Kidney epithelial cell (primary cell): ENCODE measurements at regions not wholly inside any gene's neighbourhood (a gene's known extent, or its start where the extent isn't known, plus 50 kb on each side); places are given as distances from the start of the nearest gene placed in this dataset.

Experiments used
- DNase-seq: peaks from one replicate; pipeline ENCODE4 v3.0.0-alpha.2; 2010; ENCODE audit warnings: low read depth
- H3K27me3 ChIP-seq: 2 replicates; pipeline ENCODE4 v1.6.0; 2011; ENCODE audit warnings: low read length; ENCODE audit not compliant: control insufficient read depth, insufficient read depth
- H3K36me3 ChIP-seq: 2 replicates; pipeline ENCODE4 v1.5.1; 2011; ENCODE audit warnings: low read length; ENCODE audit not compliant: control insufficient read depth, insufficient read depth
- H3K4me3 ChIP-seq: 2 replicates; pipeline ENCODE4 v1.5.1; 2011; ENCODE audit warnings: low read depth, mild to moderate bottlenecking, control low read depth, low read length
- CTCF ChIP-seq: IDR thresholded peaks from 2 replicates; pipeline ENCODE4 v1.5.1; 2011; ENCODE audit warnings: mild to moderate bottlenecking, moderate library complexity, low read length, control low read depth, inconsistent platforms; ENCODE audit not compliant: insufficient read depth, poor library complexity, severe bottlenecking

- Histone ChIP-seq H3K36me3 (no peaks in the 10 kb centered on the region), H3K27me3 (no peaks in the 10 kb centered on the region), H3K4me3 (no peak overlapping the region)
- no peak for DNase-seq
- TF ChIP-seq CTCF = no peak
Measured at GRCh38 chr22:48647606-48648515, 1179.8 kb downstream of the BRD1 start.

- H3K36me3 ChIP-seq = no peaks in the 10 kb centered on the region
- TF ChIP-seq CTCF = no peak
- H3K4me3 ChIP-seq = no peak overlapping the region
- no peak for DNase-seq
- H3K27me3 ChIP-seq = no peaks in the 10 kb centered on the region
Measured at GRCh38 chr22:48647051-48647450, 1180.6 kb downstream of the BRD1 start.

GRCh38 chr22:48646216-48646925 lies 1181.3 kb downstream of the BRD1 start:
- no peak overlapping the region for H3K4me3 ChIP-seq
- no peak for TF ChIP-seq CTCF
- no peaks in the 10 kb centered on the region for H3K36me3 ChIP-seq

GRCh38 chr22:48645766-48646165 lies 1181.9 kb downstream of the BRD1 start:
- Histone ChIP-seq H3K36me3 (no peaks in the 10 kb centered on the region), H3K4me3 (no peak overlapping the region), H3K27me3 (no peaks in the 10 kb centered on the region)
- TF ChIP-seq CTCF = no peak
- no peak for DNase-seq

More at GRCh38 chr22:48646216-48646925, 1181.3 kb downstream of the BRD1 start:
- H3K27me3 ChIP-seq = no peaks in the 10 kb centered on the region
- DNase-seq = no peak

GRCh38 chr22:48644997-48645396 lies 1182.7 kb downstream of the BRD1 start:
- no peak for DNase-seq
- no peaks in the 10 kb centered on the region for H3K27me3 ChIP-seq
- no peak overlapping the region for H3K4me3 ChIP-seq
- no peaks in the 10 kb centered on the region for H3K36me3 ChIP-seq
- no peak for TF ChIP-seq CTCF
